GM12874 (cell line): ENCODE measurements at regions not wholly inside any gene's neighbourhood (a gene's known extent, or its start where the extent isn't known, plus 50 kb on each side); places are given as distances from the start of the nearest gene placed in this dataset.

Experiments
- TF ChIP-seq, protein P1 (sequence below): IDR thresholded peaks from 2 replicates; pipeline ENCODE4 v1.5.1; 2011; ENCODE audit warnings: low read depth, mild to moderate bottlenecking, control low read depth, low read length, moderate library complexity; ENCODE audit not compliant: insufficient read depth

- TF ChIP-seq, protein P1, sequence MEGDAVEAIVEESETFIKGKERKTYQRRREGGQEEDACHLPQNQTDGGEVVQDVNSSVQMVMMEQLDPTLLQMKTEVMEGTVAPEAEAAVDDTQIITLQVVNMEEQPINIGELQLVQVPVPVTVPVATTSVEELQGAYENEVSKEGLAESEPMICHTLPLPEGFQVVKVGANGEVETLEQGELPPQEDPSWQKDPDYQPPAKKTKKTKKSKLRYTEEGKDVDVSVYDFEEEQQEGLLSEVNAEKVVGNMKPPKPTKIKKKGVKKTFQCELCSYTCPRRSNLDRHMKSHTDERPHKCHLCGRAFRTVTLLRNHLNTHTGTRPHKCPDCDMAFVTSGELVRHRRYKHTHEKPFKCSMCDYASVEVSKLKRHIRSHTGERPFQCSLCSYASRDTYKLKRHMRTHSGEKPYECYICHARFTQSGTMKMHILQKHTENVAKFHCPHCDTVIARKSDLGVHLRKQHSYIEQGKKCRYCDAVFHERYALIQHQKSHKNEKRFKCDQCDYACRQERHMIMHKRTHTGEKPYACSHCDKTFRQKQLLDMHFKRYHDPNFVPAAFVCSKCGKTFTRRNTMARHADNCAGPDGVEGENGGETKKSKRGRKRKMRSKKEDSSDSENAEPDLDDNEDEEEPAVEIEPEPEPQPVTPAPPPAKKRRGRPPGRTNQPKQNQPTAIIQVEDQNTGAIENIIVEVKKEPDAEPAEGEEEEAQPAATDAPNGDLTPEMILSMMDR, result no peak
These were observed 368.9 kb upstream of the MEIS1 start for GRCh38 chr2:66066032-66066431.

- TF ChIP-seq, protein P1, result no peak
These were observed 375.6 kb upstream of the MEIS1 start for GRCh38 chr2:66059332-66059731.

DNA sequence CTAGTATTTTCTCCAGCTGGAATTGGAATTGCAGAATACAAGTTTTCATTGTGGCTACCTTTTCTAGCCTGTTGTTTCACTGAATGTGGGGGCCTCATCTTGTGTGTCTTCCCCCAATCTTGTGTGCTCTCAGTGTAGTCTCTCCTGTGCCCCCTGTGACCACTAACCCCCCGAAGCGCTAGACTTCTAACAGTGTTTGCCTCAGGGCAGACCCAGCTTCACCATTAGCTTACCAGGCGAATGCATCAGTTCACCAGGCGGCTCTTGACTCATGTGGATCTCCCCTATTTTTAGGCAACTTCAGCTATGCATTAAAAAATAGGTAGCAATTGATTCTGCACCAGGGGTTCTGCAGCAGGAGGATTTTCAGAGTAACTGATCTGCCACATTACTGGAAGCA lies 376.2 kb upstream of the MEIS1 start:
- TF ChIP-seq, protein P1, result no peak

DNA sequence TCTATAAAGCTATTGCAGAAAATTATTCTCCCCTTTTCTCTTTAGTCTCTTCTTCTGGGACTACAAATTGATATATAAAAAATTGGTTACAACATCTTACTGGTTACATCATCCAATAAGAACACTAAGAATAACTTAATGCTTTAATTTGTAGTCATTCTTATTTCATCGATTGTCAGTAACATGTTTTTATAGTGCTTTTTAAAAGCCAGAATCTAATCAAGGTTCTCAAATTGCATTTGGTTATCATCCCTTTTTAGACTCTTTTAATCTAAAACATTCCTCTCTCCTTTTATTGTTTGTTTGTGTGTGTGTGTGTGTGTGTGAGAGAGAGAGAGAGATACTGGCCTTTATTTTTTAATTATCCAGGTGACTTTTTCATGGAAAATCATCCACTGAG lies 377.1 kb upstream of the MEIS1 start:
- TF ChIP-seq, protein P1, result no peak

DNA sequence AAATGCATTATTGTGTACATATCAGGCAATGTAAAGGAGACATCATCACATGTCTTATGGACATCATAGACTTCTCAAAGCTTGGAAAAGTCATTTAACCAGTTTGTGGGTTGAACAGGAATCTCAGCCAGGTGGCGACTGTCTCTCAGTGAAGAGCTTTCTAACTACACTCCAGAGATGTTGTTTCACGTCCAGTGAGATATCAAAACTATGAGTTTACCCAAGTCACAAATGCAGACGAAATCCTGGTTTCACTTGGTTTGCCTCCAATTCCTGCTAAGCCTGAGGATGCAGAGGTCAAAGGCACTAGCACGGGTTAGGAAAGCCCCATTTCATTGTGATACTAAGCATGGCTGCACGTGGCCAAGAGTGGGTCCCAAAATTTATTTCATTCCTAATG lies 384.5 kb upstream of the MEIS1 start:
- TF ChIP-seq, protein P1, result no peak

DNA sequence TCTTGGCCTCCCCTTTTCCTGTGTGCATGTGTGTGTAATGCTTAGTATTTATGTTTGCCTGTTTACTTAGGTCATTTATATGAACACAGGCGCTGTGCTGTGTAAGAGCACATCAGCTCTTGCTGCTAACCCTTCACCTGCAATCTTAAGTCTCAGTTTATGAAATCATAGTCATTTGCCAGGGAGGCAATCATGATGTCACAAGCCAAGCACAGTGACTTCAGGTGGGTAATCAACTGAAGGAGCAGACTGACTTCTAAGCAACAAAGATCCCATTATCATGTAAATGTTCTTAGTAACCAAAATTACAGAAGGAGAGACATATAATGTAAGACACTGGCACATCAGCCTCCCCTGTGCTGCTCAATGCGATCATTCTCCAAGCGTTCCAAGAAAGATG lies 386.3 kb upstream of the MEIS1 start:
- TF ChIP-seq, protein P1, result no peak

DNA sequence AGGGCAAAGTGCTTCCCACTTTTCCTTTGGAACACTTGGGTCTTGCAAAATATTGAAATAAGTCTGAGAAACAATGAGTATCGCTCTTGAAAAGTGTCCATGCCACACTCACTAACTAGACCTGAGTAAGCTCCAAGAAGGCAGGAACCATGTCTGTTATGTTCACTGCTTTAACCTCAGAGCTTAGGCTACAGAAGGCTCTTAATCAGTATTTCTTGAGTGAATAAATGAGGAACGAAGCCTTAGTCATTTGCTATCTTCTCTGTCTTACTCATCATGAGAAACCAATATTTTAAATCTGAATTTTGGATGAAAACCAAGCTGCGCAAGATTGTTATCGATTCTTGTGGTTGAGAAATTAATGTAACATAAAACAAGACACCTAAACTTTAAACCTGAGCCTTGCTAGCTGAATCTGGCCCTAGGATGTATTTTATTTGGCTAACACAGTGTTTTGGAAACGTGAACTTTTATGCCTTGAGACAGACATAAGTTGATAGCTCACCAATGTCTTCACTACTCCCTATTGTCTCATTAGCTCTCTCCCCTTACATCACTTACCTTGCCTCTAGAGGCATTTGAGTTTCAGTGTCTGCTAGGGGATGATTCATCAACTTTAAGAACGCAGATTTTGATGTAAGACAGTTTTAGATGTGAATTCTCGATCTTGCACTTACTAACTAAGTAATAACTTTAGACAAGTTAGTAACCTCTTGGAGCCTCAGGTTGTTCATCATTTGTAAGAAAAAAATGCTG lies 392.8 kb upstream of the MEIS1 start:
- TF ChIP-seq, protein P1, result no peak
